ENCODE measurements at regions not wholly inside any gene's neighbourhood (a gene's known extent, or its start where the extent isn't known, plus 50 kb on each side); places are given as distances from the start of the nearest gene placed in this dataset.

GRCh38 chr13:63107179-63107943 is 1691.7 kb upstream of the PCDH20 start:
- DNase-seq (ENCODE audit: low spot score) = no peak

DNA sequence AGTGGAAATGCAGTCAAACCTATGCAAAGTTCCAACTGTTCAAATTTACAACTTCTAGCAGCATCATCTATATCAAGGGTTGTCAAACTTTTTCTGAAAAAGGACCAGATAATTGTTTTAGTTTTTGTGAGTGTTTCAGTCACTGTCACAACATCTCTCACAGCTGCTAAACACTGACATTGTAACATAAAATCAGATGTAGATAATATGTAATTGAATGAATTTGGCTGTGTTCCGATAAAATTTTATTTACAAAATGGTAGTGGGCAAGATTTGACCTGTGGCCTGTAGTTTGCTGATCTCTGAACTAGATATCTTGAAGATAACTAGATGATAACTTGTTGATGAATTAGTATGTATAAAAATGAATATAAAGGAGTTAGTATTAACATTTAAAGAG is 1679.1 kb upstream of the PCDH20 start:
- DNase-seq (ENCODE audit: low spot score) = no peak

- no peak for DNase-seq (ENCODE audit: low spot score)
Observed at GRCh38 chr13:63093907-63094469, 1678.3 kb upstream of the PCDH20 start.

DNA sequence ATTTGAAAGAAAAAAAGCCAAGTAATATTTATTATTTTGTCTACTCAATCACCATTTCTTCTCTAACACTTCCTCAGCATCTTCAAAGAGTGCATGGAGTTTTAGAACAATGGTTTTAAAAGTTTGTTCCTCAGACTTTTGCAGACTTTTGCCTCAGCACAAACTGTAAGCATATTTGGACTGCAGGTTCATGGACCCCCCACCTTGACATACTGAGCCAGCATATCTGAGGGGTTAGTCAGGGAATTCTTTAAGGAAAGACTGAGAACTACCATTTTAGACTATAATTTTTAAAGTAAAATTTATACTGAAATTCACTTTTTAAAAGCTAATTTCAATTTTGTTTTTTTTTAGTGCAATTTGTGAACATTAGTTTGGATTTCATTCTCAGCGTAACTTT is 1676.8 kb upstream of the PCDH20 start:
- no peak for DNase-seq (ENCODE audit: low spot score)

GRCh38 chr13:63090524-63090923 is 1674.9 kb upstream of the PCDH20 start:
- no peak for DNase-seq (ENCODE audit: low spot score)

- no peak for DNase-seq (ENCODE audit: low spot score)
Observed at GRCh38 chr13:63088226-63088625, 1672.6 kb upstream of the PCDH20 start.

GRCh38 chr13:63086286-63086685 is 1670.6 kb upstream of the PCDH20 start:
- no peak for DNase-seq (ENCODE audit: low spot score)

DNA sequence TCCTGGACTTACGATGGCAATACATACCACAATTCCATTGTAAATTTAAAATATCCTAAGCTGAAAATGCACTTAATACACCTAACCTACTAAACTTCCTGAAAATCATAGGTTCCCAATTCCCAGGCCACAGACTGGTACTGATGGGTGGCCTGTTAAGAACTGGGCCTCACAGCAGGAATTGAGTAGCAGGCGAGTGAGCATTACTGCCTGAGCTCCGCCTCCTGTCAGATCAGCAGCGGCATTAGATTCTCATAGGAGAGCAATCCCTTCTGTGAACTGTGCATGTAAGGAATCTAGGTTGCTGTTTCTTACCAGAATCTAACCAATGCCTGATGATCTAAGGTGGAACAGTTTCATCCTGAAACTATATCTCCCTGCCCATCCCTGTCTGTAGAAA is 1670.2 kb upstream of the PCDH20 start:
- no peak for DNase-seq (ENCODE audit: low spot score)

GRCh38 chr13:63081400-63082014 is 1665.9 kb upstream of the PCDH20 start:
- DNase-seq (ENCODE audit: low spot score) = no peak

DNA sequence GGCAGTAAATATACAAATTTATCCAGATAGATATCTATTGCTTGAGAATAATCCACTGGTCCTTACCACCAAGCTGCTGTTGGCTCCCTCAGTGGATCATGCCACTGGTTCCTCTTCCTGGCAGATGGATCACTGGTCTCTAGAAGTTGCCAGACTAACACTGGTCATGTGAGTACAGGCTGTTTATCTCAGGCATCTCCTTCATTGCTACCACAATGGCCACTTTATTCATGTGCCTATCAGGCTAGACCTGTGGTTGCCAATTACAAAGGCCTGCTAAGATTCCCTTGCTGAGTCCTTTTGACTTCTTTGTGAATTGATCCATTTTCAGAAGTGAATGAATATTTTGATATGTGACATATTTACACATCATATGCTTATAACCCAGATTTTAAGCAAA is 1659.5 kb upstream of the PCDH20 start:
- no peak for DNase-seq (ENCODE audit: low spot score)

DNA sequence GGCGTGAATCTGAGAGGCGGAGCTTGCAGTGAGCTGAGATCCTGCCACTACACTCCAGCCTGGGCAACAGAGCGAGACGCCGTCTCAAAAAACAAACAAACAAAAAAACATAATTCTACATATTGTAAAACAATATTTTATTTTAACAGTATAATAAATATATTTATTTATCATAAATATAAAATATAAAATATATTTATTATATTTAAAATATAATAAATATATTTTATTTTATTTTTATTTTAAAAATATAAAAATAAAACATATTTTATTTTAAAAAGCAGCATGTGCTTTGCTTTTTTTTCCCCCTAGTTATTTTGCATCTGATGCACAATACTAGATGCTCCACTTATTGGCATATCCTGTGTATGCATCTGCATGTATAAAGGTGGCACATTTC is 1634.6 kb upstream of the PCDH20 start:
- DNase-seq (ENCODE audit: low spot score) = no peak

DNA sequence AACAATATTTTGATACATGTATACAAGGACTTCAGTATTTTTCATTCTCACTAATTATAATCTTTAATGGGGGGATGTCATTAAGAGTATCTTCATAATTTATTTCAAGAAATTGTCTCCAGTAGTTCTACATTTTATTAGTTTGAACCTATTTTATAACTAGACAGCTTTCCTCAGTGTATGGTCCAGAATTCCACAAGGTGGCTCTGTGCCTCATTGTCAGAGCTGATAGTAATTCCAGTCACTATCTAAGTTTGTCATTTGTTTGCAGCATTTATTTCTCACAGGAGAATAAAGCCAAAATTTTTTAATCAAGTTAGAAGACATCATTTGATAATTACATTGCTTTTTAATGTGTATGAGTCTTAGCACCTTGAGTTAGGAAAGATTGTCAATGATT is 1633.0 kb upstream of the PCDH20 start:
- DNase-seq (ENCODE audit: low spot score) = no peak

GRCh38 chr13:63044589-63045313 is 1629.1 kb upstream of the PCDH20 start:
- DNase-seq (ENCODE audit: low spot score) = no peak

GRCh38 chr13:63042686-63043085 is 1627.0 kb upstream of the PCDH20 start:
- no peak for DNase-seq (ENCODE audit: low spot score)

- DNase-seq (ENCODE audit: low spot score) = no peak
Observed at GRCh38 chr13:63041640-63042414, 1626.2 kb upstream of the PCDH20 start.

- no peak for DNase-seq (ENCODE audit: low spot score)
Observed at GRCh38 chr13:63026285-63026797, 1610.7 kb upstream of the PCDH20 start.

GRCh38 chr13:63025741-63026140 is 1610.1 kb upstream of the PCDH20 start:
- no peak for DNase-seq (ENCODE audit: low spot score)

DNA sequence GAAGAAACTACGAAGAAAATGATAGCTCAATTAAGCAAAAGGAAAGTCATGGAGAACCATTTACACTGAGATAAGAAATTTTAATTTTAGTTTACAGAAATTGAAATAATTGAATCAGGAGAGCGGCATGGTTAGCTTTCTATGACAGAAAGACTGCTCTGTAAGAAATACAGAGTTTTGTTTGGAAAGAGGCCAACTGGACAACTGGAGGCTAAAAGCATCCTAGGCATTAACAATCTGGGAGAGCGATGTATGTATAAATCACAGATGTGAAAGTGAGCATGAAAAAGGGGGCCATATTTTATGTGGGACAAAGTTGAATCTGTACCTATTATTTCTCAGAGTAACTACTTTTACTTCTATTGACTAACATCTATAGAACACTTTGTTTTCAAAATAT is 1608.8 kb upstream of the PCDH20 start:
- no peak for DNase-seq (ENCODE audit: low spot score)

DNA sequence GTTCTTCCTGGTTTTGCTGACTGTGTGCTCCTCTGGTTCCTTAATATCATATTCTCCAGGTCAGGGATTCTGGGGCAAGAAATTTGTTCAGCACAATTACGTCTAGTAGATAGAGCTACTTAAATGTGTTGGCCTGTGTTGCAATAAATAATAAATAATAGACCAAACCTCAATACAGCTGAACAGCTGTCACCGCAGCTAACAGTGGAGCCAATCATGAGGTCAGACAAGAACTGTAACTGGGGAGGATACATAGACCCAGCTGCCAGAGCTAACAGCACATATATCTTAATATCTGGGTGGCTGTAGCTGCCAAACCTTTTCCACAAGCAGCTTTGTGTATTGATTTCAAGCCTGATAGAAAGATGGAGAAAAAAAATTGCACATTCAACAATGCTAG is 1596.3 kb upstream of the PCDH20 start:
- DNase-seq (ENCODE audit: low spot score) = no peak

GRCh38 chr13:63010072-63010658 is 1594.5 kb upstream of the PCDH20 start:
- no peak for DNase-seq (ENCODE audit: low spot score)

GRCh38 chr13:63005625-63006024 is 1590.0 kb upstream of the PCDH20 start:
- no peak for DNase-seq (ENCODE audit: low spot score)

- no peak for DNase-seq (ENCODE audit: low spot score)
Observed at GRCh38 chr13:62997696-62998095, 1582.0 kb upstream of the PCDH20 start.
